Hepatocyte (in vitro differentiated cells): ENCODE measurements at regions not wholly inside any gene's neighbourhood (a gene's known extent, or its start where the extent isn't known, plus 50 kb on each side); places are given as distances from the start of the nearest gene placed in this dataset.

Source experiments
- DNase-seq: peaks from one replicate; pipeline ENCODE4 v3.0.0-alpha.2; 2016; ENCODE audit warnings: low spot score
- H2AFZ ChIP-seq: fragments of 200-600 bp; sonication (generic); 2 replicates; pipeline ENCODE4 v1.6.0; 2016; ENCODE audit warnings: antibody characterized with exemption, mild to moderate bottlenecking
- H3K27ac ChIP-seq: fragments of 200-600 bp; sonication (generic); 2 replicates; pipeline ENCODE4 v1.5.1; 2016; ENCODE audit warnings: mild to moderate bottlenecking
- H3K27me3 ChIP-seq: fragments of 200-600 bp; sonication (generic); 2 replicates; pipeline ENCODE4 v1.6.1; 2016
- H3K36me3 ChIP-seq: fragments of 200-600 bp; sonication (generic); replicated peaks from 2 replicates; pipeline ENCODE4 v1.5.1; 2016; ENCODE audit warnings: low read depth; ENCODE audit not compliant: insufficient read depth
- H3K4me1 ChIP-seq: fragments of 200-600 bp; sonication (generic); 2 replicates; pipeline ENCODE4 v1.5.1; 2016; ENCODE audit warnings: mild to moderate bottlenecking, moderate library complexity; ENCODE audit not compliant: insufficient read depth
- H3K4me2 ChIP-seq: fragments of 200-600 bp; sonication (generic); 2 replicates; pipeline ENCODE4 v1.6.0; 2016
- H3K4me3 ChIP-seq: fragments of 200-600 bp; sonication (generic); 2 replicates; pipeline ENCODE4 v1.5.1; 2016; ENCODE audit warnings: mild to moderate bottlenecking
- H3K79me2 ChIP-seq: fragments of 200-600 bp; sonication (generic); 2 replicates; pipeline ENCODE4 v1.6.0; 2017; ENCODE audit warnings: mild to moderate bottlenecking
- H3K9me2 ChIP-seq: fragments of 200-600 bp; sonication (generic); replicated peaks from 2 replicates; pipeline ENCODE4 v1.6.0; 2017; ENCODE audit warnings: mild to moderate bottlenecking; ENCODE audit not compliant: insufficient read depth
- H3K9me3 ChIP-seq: fragments of 200-600 bp; sonication (generic); 2 replicates; pipeline ENCODE4 v1.5.1; 2016; ENCODE audit warnings: low read depth, mild to moderate bottlenecking
- H4K20me1 ChIP-seq: fragments of 200-600 bp; sonication (generic); 2 replicates; pipeline ENCODE4 v1.6.0; 2016; ENCODE audit warnings: mild to moderate bottlenecking; ENCODE audit not compliant: insufficient read depth, poor library complexity, severe bottlenecking
- EZH2 ChIP-seq: fragments of 200-600 bp; sonication (generic); IDR thresholded peaks from 2 replicates; pipeline ENCODE4 v1.6.1; 2016; ENCODE audit warnings: antibody characterized with exemption, mild to moderate bottlenecking, borderline replicate concordance
- EZH2phosphoT487 ChIP-seq: fragments of 200-600 bp; sonication (generic); IDR thresholded peaks from one replicate; pipeline ENCODE4 v1.6.1; 2018; ENCODE audit warnings: antibody characterized with exemption, mild to moderate bottlenecking, low read depth, moderate library complexity; ENCODE audit not compliant: unreplicated experiment, severe bottlenecking
- WGBS: methylation state at CpG from one replicate; pipeline ENCODE4 v1.1.6; 2016; ENCODE audit warnings: low lambda C conversion rate; ENCODE audit errors: missing lambda C conversion rate; 5-methylcytosine and 5-hydroxymethylcytosine counted together
- TF ChIP-seq, protein P1 (sequence below): fragments of 200-600 bp; sonication (generic); IDR thresholded peaks from 2 replicates; pipeline ENCODE4 v1.5.1; 2016; ENCODE audit warnings: antibody characterized with exemption, mild to moderate bottlenecking; ENCODE audit not compliant: poor library complexity

DNA sequence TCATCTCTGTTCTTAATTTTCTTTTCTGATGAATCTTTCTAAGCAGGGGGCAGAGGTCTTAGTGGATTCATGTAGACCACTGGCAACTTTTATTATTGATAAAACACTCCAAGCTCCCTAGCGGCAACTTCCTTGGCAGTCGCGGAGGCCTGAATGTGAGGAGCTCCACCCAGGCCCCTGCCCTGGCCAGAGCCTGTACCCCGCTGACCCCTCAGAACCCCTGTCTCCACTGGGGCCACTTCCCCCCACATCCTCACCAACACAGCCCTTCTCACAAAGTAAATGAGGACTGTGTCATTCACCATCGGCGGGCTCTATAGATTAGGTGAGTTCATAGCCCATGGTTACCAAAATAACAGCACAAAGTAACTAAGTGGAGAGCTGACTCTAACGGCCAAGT is 111.6 kb downstream of the TPRA1 start:
- 88% methylated on average over 7 of the region's 7 CpGs for WGBS
- no peaks in the 10 kb centered on the region for H3K4me1 ChIP-seq
- no peaks in the 10 kb centered on the region for H3K36me3 ChIP-seq
- H2AFZ ChIP-seq: no peak overlapping the region
- H3K4me2 ChIP-seq: no peak overlapping the region
- no peak overlapping the region for H3K4me3 ChIP-seq
- H3K9me3 ChIP-seq: no peaks in the 10 kb centered on the region
- TF ChIP-seq EZH2phosphoT487: no peak
- TF ChIP-seq, protein P1, sequence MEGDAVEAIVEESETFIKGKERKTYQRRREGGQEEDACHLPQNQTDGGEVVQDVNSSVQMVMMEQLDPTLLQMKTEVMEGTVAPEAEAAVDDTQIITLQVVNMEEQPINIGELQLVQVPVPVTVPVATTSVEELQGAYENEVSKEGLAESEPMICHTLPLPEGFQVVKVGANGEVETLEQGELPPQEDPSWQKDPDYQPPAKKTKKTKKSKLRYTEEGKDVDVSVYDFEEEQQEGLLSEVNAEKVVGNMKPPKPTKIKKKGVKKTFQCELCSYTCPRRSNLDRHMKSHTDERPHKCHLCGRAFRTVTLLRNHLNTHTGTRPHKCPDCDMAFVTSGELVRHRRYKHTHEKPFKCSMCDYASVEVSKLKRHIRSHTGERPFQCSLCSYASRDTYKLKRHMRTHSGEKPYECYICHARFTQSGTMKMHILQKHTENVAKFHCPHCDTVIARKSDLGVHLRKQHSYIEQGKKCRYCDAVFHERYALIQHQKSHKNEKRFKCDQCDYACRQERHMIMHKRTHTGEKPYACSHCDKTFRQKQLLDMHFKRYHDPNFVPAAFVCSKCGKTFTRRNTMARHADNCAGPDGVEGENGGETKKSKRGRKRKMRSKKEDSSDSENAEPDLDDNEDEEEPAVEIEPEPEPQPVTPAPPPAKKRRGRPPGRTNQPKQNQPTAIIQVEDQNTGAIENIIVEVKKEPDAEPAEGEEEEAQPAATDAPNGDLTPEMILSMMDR: no peak
- no peak for TF ChIP-seq EZH2
- H3K27ac ChIP-seq: no peak overlapping the region
- no peak for DNase-seq
- H3K27me3 ChIP-seq: no peaks in the 10 kb centered on the region
- H3K9me2 ChIP-seq: no peaks in the 10 kb centered on the region
- H3K79me2 ChIP-seq: no peaks in the 10 kb centered on the region
- no peaks in the 10 kb centered on the region for H4K20me1 ChIP-seq

DNA sequence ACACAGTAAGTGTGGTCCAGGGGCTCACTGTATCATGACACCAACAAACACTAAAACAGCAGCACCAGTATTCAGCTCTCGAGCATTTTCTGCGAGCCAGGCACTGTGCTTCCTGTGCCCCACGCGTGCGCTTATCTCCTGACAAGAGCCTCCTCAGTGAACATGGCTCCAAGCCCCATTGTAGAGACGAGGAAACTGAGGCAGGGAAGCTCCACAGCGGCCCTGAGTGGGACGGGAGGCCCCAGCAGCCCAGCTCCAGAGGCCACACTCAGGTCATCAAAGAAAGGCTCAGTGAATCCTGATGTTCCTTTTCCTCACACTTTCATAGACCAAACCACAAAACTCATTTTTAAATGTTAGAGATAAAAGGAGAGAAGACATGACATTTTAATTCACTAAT is 113.1 kb downstream of the TPRA1 start:
- Histone ChIP-seq H3K9me3 (no peaks in the 10 kb centered on the region), H3K9me2 (no peaks in the 10 kb centered on the region), H3K79me2 (no peaks in the 10 kb centered on the region), H3K4me1 (peaks cover 5% of the 10 kb centered on the region), H2AFZ (no peak overlapping the region), H3K27ac (no peak overlapping the region), H4K20me1 (no peaks in the 10 kb centered on the region), H3K27me3 (no peaks in the 10 kb centered on the region), H3K4me3 (no peak overlapping the region), H3K36me3 (no peaks in the 10 kb centered on the region), H3K4me2 (no peak overlapping the region)
- DNase-seq: no peak
- TF ChIP-seq EZH2 (no peak), EZH2phosphoT487 (no peak)
- 89% methylated on average over 8 of the region's 8 CpGs for WGBS

DNA sequence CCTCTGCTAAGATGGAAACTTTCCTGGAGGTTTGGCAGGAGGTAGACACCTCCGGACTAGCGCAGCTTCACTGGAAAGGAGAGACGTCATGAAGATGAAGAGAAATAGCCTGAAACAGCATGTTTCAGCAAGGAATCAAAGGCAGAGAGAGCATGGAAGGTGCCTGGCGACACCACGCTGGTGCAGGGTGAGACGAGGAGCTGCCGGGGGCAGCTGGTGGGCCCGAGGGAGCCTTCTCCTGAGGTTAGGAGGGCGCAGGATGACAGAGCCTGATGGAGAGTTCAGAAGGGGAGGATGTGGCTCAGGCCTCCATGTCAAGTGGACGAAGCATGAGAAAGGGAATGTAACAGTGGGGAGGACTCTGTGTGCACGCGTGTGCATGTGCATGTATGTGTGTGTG is 113.6 kb downstream of the TPRA1 start:
- Histone ChIP-seq H3K4me1 (peaks cover 5% of the 10 kb centered on the region), H3K9me3 (no peaks in the 10 kb centered on the region), H3K27me3 (no peaks in the 10 kb centered on the region), H3K4me3 (no peak overlapping the region), H3K9me2 (no peaks in the 10 kb centered on the region), H3K36me3 (no peaks in the 10 kb centered on the region), H3K27ac (no peak overlapping the region), H4K20me1 (no peaks in the 10 kb centered on the region), H2AFZ (no peak overlapping the region), H3K4me2 (no peak overlapping the region), H3K79me2 (no peaks in the 10 kb centered on the region)
- WGBS: 86% methylated on average over 12 of the region's 12 CpGs
- no peak for DNase-seq
- no peak for TF ChIP-seq EZH2
- no peak for TF ChIP-seq EZH2phosphoT487
- TF ChIP-seq, protein P1: no peak

DNA sequence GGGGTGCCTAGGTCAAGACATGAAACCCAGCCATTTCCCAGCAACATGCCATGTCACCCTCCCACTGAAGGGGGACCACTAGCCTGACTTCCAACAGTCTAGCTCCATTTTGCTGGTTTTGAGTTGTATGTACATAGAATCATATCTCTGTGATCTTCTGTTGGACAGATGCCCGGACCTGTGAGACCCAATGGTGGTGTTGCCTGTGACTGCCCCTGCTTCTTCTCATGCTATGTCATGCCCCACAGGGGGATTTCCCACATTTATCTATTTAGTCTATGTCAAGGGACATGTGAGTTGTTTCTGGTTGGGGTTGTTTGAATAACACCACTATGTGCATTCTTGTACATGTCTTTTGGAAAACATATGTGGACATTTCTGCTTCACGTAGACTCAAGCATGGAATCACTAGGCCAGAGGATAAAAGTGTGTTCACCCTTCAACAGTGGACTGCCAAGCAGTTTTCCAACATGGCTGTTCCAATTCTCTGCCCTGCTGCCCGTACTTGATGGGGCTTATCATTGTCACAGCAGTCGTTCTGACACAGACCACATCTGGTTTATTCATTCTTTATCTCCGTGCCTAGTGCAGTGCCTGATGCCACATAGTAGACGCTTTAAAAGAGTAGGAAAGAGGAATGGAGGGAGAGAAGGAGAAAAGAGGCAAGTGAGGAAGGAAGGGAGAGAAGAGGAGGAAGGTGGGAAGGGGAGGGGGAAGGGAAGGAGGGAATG is 114.4 kb downstream of the TPRA1 start:
- H4K20me1 ChIP-seq: no peaks in the 10 kb centered on the region
- peaks cover 5% of the 10 kb centered on the region for H3K4me1 ChIP-seq
- H3K27me3 ChIP-seq: no peaks in the 10 kb centered on the region
- H3K27ac ChIP-seq: no peak overlapping the region
- H3K9me3 ChIP-seq: no peaks in the 10 kb centered on the region
- 91% methylated on average over 6 of the region's 6 CpGs for WGBS
- H3K4me2 ChIP-seq: no peak overlapping the region
- H3K36me3 ChIP-seq: no peaks in the 10 kb centered on the region
- DNase-seq: no peak
- H3K79me2 ChIP-seq: no peaks in the 10 kb centered on the region
- no peak overlapping the region for H2AFZ ChIP-seq
- no peak overlapping the region for H3K4me3 ChIP-seq
- H3K9me2 ChIP-seq: no peaks in the 10 kb centered on the region
- TF ChIP-seq EZH2 (no peak), EZH2phosphoT487 (no peak)
- TF ChIP-seq, protein P1: no peak
